A549 (cell line): ENCODE measurements at regions not wholly inside any gene's neighbourhood (a gene's known extent, or its start where the extent isn't known, plus 50 kb on each side); places are given as distances from the start of the nearest gene placed in this dataset.

Experiments used
- ATAC-seq, 2 experiments: fragments of 200-7000 bp in 1 of 2; fragments of >200 bp in 1 of 2; cut with Nextera tagmentation in 1 of 2; cut with Tn5 transposase in 1 of 2; 3 replicates each; pipeline versions ENCODE4 v1.8.0 to v1.9.1; 2018 to 2020; ENCODE audit warnings: mild to moderate bottlenecking in 1 of 2, moderate library complexity in 1 of 2
- CTCF ChIA-PET: fragments of 300-600 bp; sonication (Branson Sonifier 250); formaldehyde crosslinking; extraction: SDS; loops from one replicate; lab custom pipeline; 2021; ENCODE audit warnings: antibody characterized with exemption, inconsistent platforms; lab: Yijun Ruan, JAX
- POLR2A ChIA-PET: fragments of 350-600 bp; formaldehyde crosslinking; extraction: SDS; loops from one replicate; lab custom pipeline; 2021; ENCODE audit warnings: antibody characterized with exemption, inconsistent platforms; lab: Yijun Ruan, JAX
- DNase-seq, 2 experiments: peaks; one replicate each; pipeline versions ENCODE4 v3.0.0 to v3.0.0-alpha.2; 2011 to 2016; ENCODE audit warnings: low read depth in 1 of 2, low spot score in 1 of 2
- FAIRE-seq: peaks from 2 replicates; lab custom pipeline; 2011; peaks lifted over from hg19 to GRCh38; lab: Jason Lieb, UNC
- H3K27ac ChIP-seq, 2 experiments: fragments of >200 bp; sonication (Bioruptor Twin); formaldehyde crosslinking; 3 replicates each; pipeline ENCODE4 v1.5.1; 2016 to 2017
- H3K4me1 ChIP-seq: fragments of >200 bp; sonication (Bioruptor Twin); formaldehyde crosslinking; 3 replicates; pipeline ENCODE4 v1.6.1; 2016
- H3K4me2 ChIP-seq: fragments of >200 bp; sonication (Bioruptor Twin); formaldehyde crosslinking; 3 replicates; pipeline ENCODE4 v1.6.1; 2016
- H3K4me3 ChIP-seq: fragments of >200 bp; sonication (Bioruptor Twin); formaldehyde crosslinking; 3 replicates; pipeline ENCODE4 v1.5.1; 2016
- H3K9me3 ChIP-seq: fragments of >200 bp; sonication (Bioruptor Twin); formaldehyde crosslinking; 3 replicates; pipeline ENCODE4 v1.6.1; 2016
- BCL3 ChIP-seq: fragments of >200 bp; sonication (Bioruptor Twin); formaldehyde crosslinking; IDR thresholded peaks from 3 replicates; pipeline ENCODE4 v1.6.1; 2016
- CBX2 ChIP-seq: fragments of 200-600 bp; sonication (generic); IDR thresholded peaks from 2 replicates; pipeline ENCODE4 v1.6.1; 2016; ENCODE audit warnings: low read depth, mild to moderate bottlenecking, borderline replicate concordance
- CEBPB ChIP-seq, 2 experiments: fragments of >200 bp in 1 of 2; sonication (Bioruptor Twin) in 1 of 2; formaldehyde crosslinking in 1 of 2; IDR thresholded peaks; 2 replicates each; pipeline ENCODE4 v1.6.1; 2012 to 2016
- CTCF ChIP-seq: fragments of >200 bp; sonication (Bioruptor Twin); formaldehyde crosslinking; IDR thresholded peaks from 3 replicates; pipeline ENCODE4 v1.5.1; 2016
- EP300 ChIP-seq, 2 experiments: fragments of >200 bp; sonication (Bioruptor Twin); formaldehyde crosslinking; IDR thresholded peaks; 2 replicates in 1 of 2; 3 replicates in 1 of 2; pipeline ENCODE4 v1.6.1; 2016 to 2017
- ESRRA ChIP-seq: fragments of 150-350 bp; IDR thresholded peaks from 2 replicates; pipeline ENCODE4 v1.6.1; 2014; ENCODE audit warnings: mild to moderate bottlenecking, low read length, borderline replicate concordance
- FOSB ChIP-seq: fragments of 250-450 bp; sonication (Bioruptor Pico); IDR thresholded peaks from 2 replicates; pipeline ENCODE4 v1.5.0; 2020; ENCODE audit warnings: mild to moderate bottlenecking, moderate library complexity
- FOXS1 ChIP-seq: fragments of 250-450 bp; sonication (Bioruptor Pico); IDR thresholded peaks from 2 replicates; pipeline ENCODE4 v1.5.0; 2020; ENCODE audit warnings: mild to moderate bottlenecking, moderate library complexity
- HES2 ChIP-seq: fragments of >200 bp; sonication (Bioruptor Twin); formaldehyde crosslinking; IDR thresholded peaks from 2 replicates; pipeline ENCODE4 v1.6.1; 2016
- HOXB13 ChIP-seq: fragments of 250-450 bp; sonication (Bioruptor Pico); IDR thresholded peaks from 2 replicates; pipeline ENCODE4 v1.5.0; 2020; ENCODE audit warnings: low read depth, mild to moderate bottlenecking, moderate library complexity
- JUN ChIP-seq, 2 experiments: fragments of >200 bp; sonication (Bioruptor Twin); formaldehyde crosslinking; IDR thresholded peaks; 2 replicates in 1 of 2; 3 replicates in 1 of 2; pipeline ENCODE4 v1.6.1; 2016 to 2017
- JUNB ChIP-seq: fragments of >200 bp; sonication (Bioruptor Twin); formaldehyde crosslinking; IDR thresholded peaks from 2 replicates; pipeline ENCODE4 v1.6.1; 2016
- KDM1A ChIP-seq: fragments of 200-600 bp; sonication (generic); IDR thresholded peaks from 2 replicates; pipeline ENCODE4 v1.6.1; 2016; ENCODE audit warnings: low read depth, mild to moderate bottlenecking
- MAX ChIP-seq: IDR thresholded peaks from 2 replicates; pipeline ENCODE4 v1.6.1; 2012
- MAZ ChIP-seq: fragments of 150-350 bp; IDR thresholded peaks from 2 replicates; pipeline ENCODE4 v1.6.1; 2014; ENCODE audit warnings: antibody characterized with exemption, low read depth, low read length, borderline replicate concordance
- NPAS2 ChIP-seq: fragments of 250-450 bp; sonication (Bioruptor Pico); IDR thresholded peaks from 2 replicates; pipeline ENCODE4 v1.8.0; 2022; ENCODE audit warnings: mild to moderate bottlenecking, moderate library complexity, borderline replicate concordance
- PBX3 ChIP-seq: IDR thresholded peaks from 2 replicates; pipeline ENCODE4 v1.6.1; 2012
- POLR2A ChIP-seq: IDR thresholded peaks from 2 replicates; pipeline ENCODE4 v1.6.1; 2012; ENCODE audit warnings: mild to moderate bottlenecking, low read length
- RAD21 ChIP-seq, 2 experiments: fragments of >200 bp in 1 of 2; sonication (Bioruptor Twin) in 1 of 2; formaldehyde crosslinking in 1 of 2; IDR thresholded peaks in 1 of 2; conservative IDR thresholded peaks in 1 of 2; 2 replicates in 1 of 2; 3 replicates in 1 of 2; pipeline ENCODE4 v1.6.1; 2012 to 2018; ENCODE audit warnings: inconsistent platforms in 1 of 2
- RCOR1 ChIP-seq: fragments of 150-350 bp; IDR thresholded peaks from 2 replicates; pipeline ENCODE4 v1.6.1; 2014; ENCODE audit warnings: antibody characterized with exemption, low read length, low read depth
- REST ChIP-seq: fragments of 200-600 bp; sonication (generic); IDR thresholded peaks from 2 replicates; pipeline ENCODE4 v1.6.1; 2016; ENCODE audit warnings: antibody characterized with exemption, mild to moderate bottlenecking, moderate library complexity
- RNF2 ChIP-seq: fragments of 200-600 bp; sonication (generic); IDR thresholded peaks from 2 replicates; pipeline ENCODE4 v1.6.1; 2016; ENCODE audit warnings: low read depth, mild to moderate bottlenecking, antibody characterized with exemption, moderate library complexity, borderline replicate concordance
- SREBF2 ChIP-seq: fragments of 450-650 bp; IDR thresholded peaks from 2 replicates; pipeline ENCODE4 v1.6.1; 2014; ENCODE audit warnings: mild to moderate bottlenecking, moderate library complexity
- TP53 ChIP-seq: fragments of 250-450 bp; sonication (Bioruptor Pico); IDR thresholded peaks from 2 replicates; pipeline ENCODE4 v1.5.0; 2021; ENCODE audit warnings: mild to moderate bottlenecking, moderate library complexity
- ZC3H11A ChIP-seq: fragments of 450-650 bp; IDR thresholded peaks from 2 replicates; pipeline ENCODE4 v1.6.1; 2014; ENCODE audit warnings: antibody characterized with exemption, mild to moderate bottlenecking
- WGBS: methylation state at CpG from one replicate; pipeline ENCODE4 v1.1.6; 2017; ENCODE audit errors: missing lambda C conversion rate; 5-methylcytosine and 5-hydroxymethylcytosine counted together

GRCh38 chr4:138766332-138766731 is 249.2 kb upstream of the NOCT start (continued):
- TF ChIP-seq TP53 (CRISPR knock-in tag) (no peak), KDM1A (no peak), ESRRA (no peak)

- FAIRE-seq: no peak
- WGBS: 63% methylated on average over 3 of the region's 3 CpGs
Measured at GRCh38 chr4:138765442-138765841, 250.1 kb upstream of the NOCT start.

GRCh38 chr4:138761638-138762220 is 253.9 kb upstream of the NOCT start:
- no peak overlapping the region for H3K4me3 ChIP-seq
- H3K9me3 ChIP-seq: no peaks in the 10 kb centered on the region
- no peak overlapping the region for H3K4me2 ChIP-seq
- WGBS: 95% methylated on average over 1 of the region's 1 CpG
- no peak for FAIRE-seq
- POLR2A ChIA-PET: no interaction called here
- no peak for DNase-seq
- H3K4me1 ChIP-seq: no peaks in the 10 kb centered on the region
- H3K27ac ChIP-seq: no peak overlapping the region
- CTCF ChIA-PET: no interaction called here
- no peak for ATAC-seq
- TF ChIP-seq BCL3 (no peak), CEBPB (IDR thresholded peaks at IDR 0.05) (no peak), NPAS2 (CRISPR knock-in tag) (no peak), HOXB13 (CRISPR knock-in tag) (no peak), RCOR1 (no peak), HES2 (no peak), RNF2 (no peak), TP53 (CRISPR knock-in tag) (no peak), POLR2A (no peak), CBX2 (no peak), ZC3H11A (no peak), SREBF2 (no peak), MAX (no peak), PBX3 (no peak)

More at GRCh38 chr4:138765442-138765841, 250.1 kb upstream of the NOCT start:
- Histone ChIP-seq H3K9me3 (no peaks in the 10 kb centered on the region), H3K4me1 (no peaks in the 10 kb centered on the region), H3K4me2 (no peak overlapping the region), H3K27ac (no peak overlapping the region), H3K4me3 (no peak overlapping the region)
- no peak for DNase-seq
- POLR2A ChIA-PET: no interaction called here
- CTCF ChIA-PET: interaction anchor here (1.4 kb wide), 1 partner anchor 60 kb away, joined by 3 read pairs; no protein-coding TSS in a partner anchor
- no peak for TF ChIP-seq JUNB
- no peak for TF ChIP-seq REST
- no peak for TF ChIP-seq FOXS1 (CRISPR knock-in tag)
- no peak for TF ChIP-seq MAZ
- no peak for TF ChIP-seq JUN (IDR thresholded peaks at IDR 0.05)
- no peak for TF ChIP-seq RAD21 (conservative IDR thresholded peaks at IDR 0.05 in 1 of 2, IDR thresholded peaks at IDR 0.05 in 1 of 2)
- TF ChIP-seq EP300 (IDR thresholded peaks at IDR 0.05): no peak
- no peak for TF ChIP-seq CTCF
- TF ChIP-seq CEBPB (IDR thresholded peaks at IDR 0.05): no peak
- TF ChIP-seq FOSB (CRISPR knock-in tag): no peak
- ATAC-seq: no peak
